ENCODE measurements at regions not wholly inside any gene's neighbourhood (a gene's known extent, or its start where the extent isn't known, plus 50 kb on each side); places are given as distances from the start of the nearest gene placed in this dataset.

- TF ChIP-seq CTCF (IDR thresholded peaks at IDR 0.05) (no peak), NPAS2 (CRISPR knock-in tag; IDR thresholded peaks at IDR 0.05; ENCODE audit: borderline replicate concordance) (no peak), ELK1 (IDR thresholded peaks at IDR 0.05; ENCODE audit: low read depth, low read length) (no peak), CEBPB (IDR thresholded peaks at IDR 0.05) (no peak)
These were observed 515.9 kb downstream of the PLPP3 start for GRCh38 chr1:56063461-56063860.
